RCC 7860 (cell line): ENCODE measurements at regions not wholly inside any gene's neighbourhood (a gene's known extent, or its start where the extent isn't known, plus 50 kb on each side); places are given as distances from the start of the nearest gene placed in this dataset.

Source experiments
- DNase-seq: peaks from one replicate; pipeline ENCODE4 v3.0.0-alpha.2; 2015; ENCODE audit warnings: low spot score
- FAIRE-seq: peaks from 2 replicates; lab custom pipeline; 2012; peaks lifted over from hg19 to GRCh38; lab: Jason Lieb, UNC

GRCh38 chr9:75397836-75398235 is 309.5 kb downstream of the OSTF1 start:
- no peak for DNase-seq
- FAIRE-seq = no peak

GRCh38 chr9:75408391-75408790 is 320.1 kb downstream of the OSTF1 start:
- DNase-seq = no peak
- no peak for FAIRE-seq

- FAIRE-seq (no peak), DNase-seq (no peak)
Measured at GRCh38 chr9:75410405-75410804, 322.1 kb downstream of the OSTF1 start.

GRCh38 chr9:75414371-75415160 is 326.3 kb downstream of the OSTF1 start:
- FAIRE-seq (no peak), DNase-seq (no peak)

GRCh38 chr9:75417471-75417870 is 329.2 kb downstream of the OSTF1 start:
- no peak for DNase-seq
- no peak for FAIRE-seq

- DNase-seq (no peak), FAIRE-seq (no peak)
Measured at GRCh38 chr9:75418518-75418917, 330.2 kb downstream of the OSTF1 start.

GRCh38 chr9:75422944-75423522 is 334.7 kb downstream of the OSTF1 start:
- DNase-seq (no peak), FAIRE-seq (no peak)

GRCh38 chr9:75429531-75430475 is 341.5 kb downstream of the OSTF1 start:
- no peak for DNase-seq
- FAIRE-seq = no peak

GRCh38 chr9:75431375-75431774 is 343.1 kb downstream of the OSTF1 start:
- DNase-seq = no peak
- no peak for FAIRE-seq

- FAIRE-seq = no peak
- no peak for DNase-seq
Measured at GRCh38 chr9:75432386-75432785, 344.1 kb downstream of the OSTF1 start.

GRCh38 chr9:75432888-75433287 is 344.6 kb downstream of the OSTF1 start:
- FAIRE-seq = no peak
- no peak for DNase-seq

GRCh38 chr9:75438716-75439115 is 350.4 kb downstream of the OSTF1 start:
- no peak for FAIRE-seq

GRCh38 chr9:75440914-75441313 is 352.6 kb downstream of the OSTF1 start:
- DNase-seq (no peak), FAIRE-seq (no peak)

More at GRCh38 chr9:75438716-75439115, 350.4 kb downstream of the OSTF1 start:
- no peak for DNase-seq

GRCh38 chr9:75445144-75445543 is 356.8 kb downstream of the OSTF1 start:
- FAIRE-seq = no peak
- no peak for DNase-seq

GRCh38 chr9:75447281-75447680 is 359.0 kb downstream of the OSTF1 start:
- DNase-seq = no peak
- FAIRE-seq = no peak

- DNase-seq = no peak
- no peak for FAIRE-seq
Measured at GRCh38 chr9:75448281-75448680, 360.0 kb downstream of the OSTF1 start.

GRCh38 chr9:75448955-75449354 is 360.6 kb downstream of the OSTF1 start:
- FAIRE-seq = no peak

GRCh38 chr9:75451045-75451444 is 362.7 kb downstream of the OSTF1 start:
- FAIRE-seq = no peak
- DNase-seq = no peak

More at GRCh38 chr9:75448955-75449354, 360.6 kb downstream of the OSTF1 start:
- no peak for DNase-seq

- no peak for FAIRE-seq
- no peak for DNase-seq
Measured at GRCh38 chr9:75451505-75451904, 363.2 kb downstream of the OSTF1 start.

- DNase-seq (no peak), FAIRE-seq (no peak)
Measured at GRCh38 chr9:75452512-75452911, 364.2 kb downstream of the OSTF1 start.

GRCh38 chr9:75454043-75454442 is 365.7 kb downstream of the OSTF1 start:
- FAIRE-seq (no peak), DNase-seq (no peak)
